ENCODE measurements at regions not wholly inside any gene's neighbourhood (a gene's known extent, or its start where the extent isn't known, plus 50 kb on each side); places are given as distances from the start of the nearest gene placed in this dataset.
"Not testable (repeated sequence)": the region's sequence is repeated elsewhere in the genome, so short reads cannot be mapped to it uniquely, and the experiment has no call there.

DNA sequence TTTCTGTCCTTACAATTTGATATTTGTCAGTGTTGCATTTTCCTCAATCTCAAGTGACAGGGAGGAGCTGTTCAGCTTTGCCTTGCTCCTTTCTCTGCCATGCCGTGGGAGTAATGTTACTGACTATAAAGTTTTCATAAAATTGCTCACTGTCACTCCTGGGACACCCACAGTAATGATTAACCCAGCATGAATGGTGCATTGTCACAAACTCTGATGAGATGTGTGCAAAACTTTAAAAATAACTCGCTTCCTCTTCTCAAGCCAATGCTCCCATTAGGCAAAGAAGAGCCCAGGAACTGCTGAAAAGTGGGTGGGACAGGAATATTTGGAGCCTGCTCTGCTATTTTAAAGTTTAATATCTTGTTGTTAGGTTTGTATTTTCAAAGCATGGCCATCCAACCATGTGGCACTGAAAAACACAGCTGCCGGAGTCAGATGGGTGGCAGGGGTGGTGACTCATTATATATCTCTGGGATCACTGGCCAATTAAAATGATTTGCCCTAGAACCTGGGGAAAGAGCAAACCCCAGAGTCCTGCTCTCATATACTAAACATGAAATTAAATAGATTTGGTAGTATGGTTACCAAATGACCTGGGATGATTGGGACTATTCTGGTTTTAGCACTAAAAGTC lies 260.1 kb downstream of the BTBD3 start:
- ChIA-PET CTCF (no interaction called here), POLR2A (no interaction called here)

DNA sequence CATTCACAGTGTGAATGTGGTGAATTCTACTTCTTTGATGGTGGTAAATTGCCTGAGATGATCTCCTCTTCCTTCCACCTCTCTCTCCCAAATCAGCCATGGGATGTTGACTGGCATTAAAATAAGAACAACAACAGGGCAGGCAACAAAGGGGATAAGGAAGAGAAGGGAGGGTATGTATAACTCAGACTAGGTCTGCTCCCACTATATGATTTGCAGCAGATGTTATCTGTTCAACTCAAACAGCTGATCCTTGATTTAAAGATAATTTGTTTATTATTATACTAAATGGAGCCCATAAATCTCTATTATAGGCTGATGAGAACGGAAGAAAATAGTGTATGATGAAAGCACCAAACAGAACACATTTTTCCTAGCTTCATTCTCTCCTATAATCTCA lies 262.0 kb downstream of the BTBD3 start:
- ChIA-PET CTCF (no interaction called here), POLR2A (no interaction called here)

DNA sequence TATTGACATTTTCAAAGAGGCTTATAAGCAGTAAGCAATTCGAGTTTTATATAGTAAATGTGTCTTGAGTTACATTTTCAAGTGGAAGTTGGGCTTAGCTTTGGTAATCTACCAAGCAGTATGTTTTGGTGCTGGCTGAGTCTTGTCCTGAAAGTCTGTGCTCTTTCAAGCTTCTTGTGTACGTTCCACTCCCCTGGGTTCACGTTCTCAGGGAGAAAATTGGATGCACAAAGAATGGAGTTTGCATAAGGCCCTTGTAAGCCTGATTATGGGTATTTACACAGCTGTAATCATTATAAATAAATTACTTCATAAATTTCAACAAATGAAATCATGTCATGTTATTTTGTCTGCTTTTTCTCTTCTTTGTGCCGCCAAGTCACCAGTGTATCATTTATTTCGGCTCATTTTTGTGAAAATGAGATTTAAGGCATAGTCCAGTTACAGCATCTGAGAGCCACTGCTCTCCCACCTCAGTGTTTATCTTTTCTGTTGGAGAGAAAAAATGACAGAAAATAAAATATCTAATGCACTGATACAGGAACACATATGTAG lies 262.5 kb downstream of the BTBD3 start:
- POLR2A ChIA-PET, result no interaction called here
- CTCF ChIA-PET, result no interaction called here

DNA sequence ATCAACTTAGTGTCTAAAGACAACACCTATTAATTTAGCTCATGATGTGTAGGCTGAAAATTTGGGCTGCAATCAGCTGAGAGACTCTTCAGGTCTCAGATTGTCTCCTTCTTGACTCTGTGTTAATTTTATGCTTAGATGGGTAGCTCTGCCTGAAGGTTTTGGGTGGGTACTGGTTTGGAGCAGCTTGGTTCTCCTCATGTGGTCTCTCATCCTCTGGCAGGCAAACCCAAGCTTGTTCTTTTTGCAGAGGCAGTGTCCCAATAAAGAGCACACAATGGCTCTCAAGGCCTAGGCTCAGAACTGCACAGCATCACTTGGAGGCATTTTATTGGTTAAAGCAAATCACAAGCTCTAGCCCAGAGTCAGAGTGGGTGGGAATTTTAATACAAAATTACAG lies 280.6 kb downstream of the BTBD3 start:
- CTCF ChIA-PET, result no interaction called here
- POLR2A ChIA-PET, result no interaction called here

DNA sequence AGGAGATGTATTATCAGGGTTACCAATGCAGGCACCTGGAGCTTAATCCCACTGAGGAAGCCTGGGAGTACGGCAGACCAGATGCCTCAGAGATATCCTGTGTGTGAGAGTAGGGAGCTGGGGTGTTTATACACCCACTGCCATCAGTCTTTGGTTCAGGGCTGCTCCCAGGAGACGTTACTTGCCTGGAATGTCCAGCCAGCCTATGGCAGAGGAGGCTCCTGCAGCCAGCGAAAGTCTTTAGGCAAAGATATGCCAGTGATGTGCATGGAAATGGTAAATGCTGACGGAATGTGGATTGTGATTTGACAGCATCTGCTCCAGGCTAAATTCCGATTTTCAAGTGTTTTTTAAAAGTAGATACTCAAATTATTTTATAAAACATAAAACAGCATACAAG lies 282.0 kb downstream of the BTBD3 start:
- CTCF ChIA-PET, result no interaction called here
- POLR2A ChIA-PET, result no interaction called here

DNA sequence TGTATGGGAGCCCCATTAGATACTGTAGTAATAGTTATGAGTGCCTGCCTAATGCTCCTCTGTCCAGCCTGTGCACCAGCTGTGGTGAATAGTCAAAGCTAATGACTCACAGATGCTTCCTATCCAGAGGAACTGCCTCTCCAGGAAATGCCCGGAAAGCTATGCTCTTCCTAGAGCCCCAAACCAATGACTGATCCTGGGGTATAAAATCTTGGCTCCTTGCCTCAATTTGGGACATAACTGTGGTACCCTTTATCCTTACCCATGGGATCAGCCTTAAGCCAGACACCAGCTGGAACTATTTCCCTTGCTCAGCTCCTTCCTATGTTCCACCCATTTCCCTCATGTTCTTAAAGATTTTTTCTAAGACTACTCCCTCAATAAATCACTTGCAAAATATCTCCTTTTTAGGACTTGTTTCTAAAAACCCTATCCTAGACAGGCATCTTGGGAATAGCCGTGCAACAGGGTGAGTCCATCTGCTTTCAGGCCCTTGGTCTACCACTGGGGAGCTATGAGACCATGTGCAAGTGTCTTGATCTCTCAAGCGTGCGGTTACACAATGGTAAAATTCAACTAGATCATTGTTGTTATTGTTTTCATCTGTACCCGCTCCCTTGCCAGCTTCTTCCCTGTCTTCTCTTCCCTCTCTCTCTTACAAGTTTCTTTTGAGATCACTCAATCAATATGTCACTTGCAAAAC lies 283.7 kb downstream of the BTBD3 start:
- POLR2A ChIA-PET, result no interaction called here
- CTCF ChIA-PET, result no interaction called here

DNA sequence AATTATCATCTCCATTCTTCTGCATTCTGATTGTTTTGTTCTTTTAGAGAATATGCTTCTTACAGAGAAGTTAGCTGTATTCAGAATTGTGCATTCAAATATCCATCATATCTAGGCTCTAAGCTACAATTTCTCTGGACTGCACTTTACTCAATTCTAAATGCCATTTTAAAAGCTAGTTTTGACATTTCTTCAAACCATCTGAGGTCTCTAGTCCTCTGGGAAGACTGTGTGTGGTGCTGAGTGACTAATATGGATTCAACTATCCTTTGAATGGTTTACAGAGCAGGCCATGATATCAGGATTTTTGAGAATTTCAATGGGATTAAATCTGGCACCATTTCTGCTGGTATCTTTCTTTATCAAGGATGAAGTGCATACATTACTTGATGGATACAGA lies 285.7 kb downstream of the BTBD3 start:
- POLR2A ChIA-PET, result no interaction called here
- CTCF ChIA-PET, result no interaction called here

DNA sequence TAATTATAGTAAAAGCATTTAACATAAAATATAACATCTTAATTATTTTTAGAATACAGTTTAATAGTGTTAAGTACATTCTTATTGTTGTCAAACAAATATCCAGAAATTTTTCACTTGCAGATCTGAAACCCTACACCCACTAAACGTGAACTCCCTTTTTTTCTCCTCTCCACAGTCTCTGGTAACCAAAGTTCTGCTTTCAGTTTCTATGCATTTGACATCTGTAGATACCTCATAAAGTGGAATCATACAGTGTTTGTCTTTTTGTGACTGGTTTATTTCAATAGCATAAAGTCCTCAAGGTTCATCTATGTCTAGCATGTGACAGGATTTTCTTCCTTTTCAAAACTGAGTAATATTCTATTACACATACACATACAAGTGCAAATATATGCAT lies 286.3 kb downstream of the BTBD3 start:
- POLR2A ChIA-PET, result no interaction called here
- CTCF ChIA-PET, result no interaction called here

DNA sequence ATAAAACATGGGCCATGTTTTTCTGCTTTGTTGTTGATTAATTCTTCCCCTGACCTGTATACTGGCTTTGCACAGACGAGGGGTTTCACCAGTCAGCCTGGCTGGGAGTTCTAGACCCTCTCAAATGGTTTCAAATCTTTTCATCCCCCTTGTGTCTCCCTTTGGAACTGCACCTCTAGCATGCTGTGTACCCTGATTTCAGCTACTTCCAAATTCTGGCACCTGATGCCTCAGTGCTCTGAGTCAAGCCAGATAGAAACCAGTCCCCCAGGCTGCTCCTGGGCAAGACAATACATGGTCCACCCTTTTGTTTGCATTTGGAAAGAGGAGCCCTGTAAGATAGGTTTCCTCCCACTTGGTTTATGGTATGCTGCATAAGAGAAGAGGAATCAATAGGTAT lies 290.2 kb downstream of the BTBD3 start:
- CTCF ChIA-PET, result no interaction called here
- POLR2A ChIA-PET, result no interaction called here

DNA sequence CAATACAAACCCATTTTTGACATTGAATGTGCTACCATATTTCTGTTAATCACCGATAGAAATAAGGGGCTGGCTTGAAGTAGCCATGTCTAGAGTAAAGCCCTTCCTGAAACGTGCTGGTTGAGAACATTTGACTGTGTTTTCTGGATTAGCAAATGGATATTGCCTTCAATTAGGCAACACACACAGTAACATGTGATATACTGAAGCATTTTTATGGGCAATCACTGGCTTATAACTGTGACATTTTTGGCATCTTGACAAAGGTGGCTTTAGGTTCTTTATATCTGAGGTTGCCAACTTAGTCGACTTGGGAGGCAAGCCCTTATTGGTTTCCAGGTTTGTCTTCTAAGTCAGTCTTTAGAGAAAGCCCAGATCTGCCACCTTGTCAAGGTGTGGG lies 292.9 kb downstream of the BTBD3 start:
- POLR2A ChIA-PET, result no interaction called here
- CTCF ChIA-PET, result no interaction called here

DNA sequence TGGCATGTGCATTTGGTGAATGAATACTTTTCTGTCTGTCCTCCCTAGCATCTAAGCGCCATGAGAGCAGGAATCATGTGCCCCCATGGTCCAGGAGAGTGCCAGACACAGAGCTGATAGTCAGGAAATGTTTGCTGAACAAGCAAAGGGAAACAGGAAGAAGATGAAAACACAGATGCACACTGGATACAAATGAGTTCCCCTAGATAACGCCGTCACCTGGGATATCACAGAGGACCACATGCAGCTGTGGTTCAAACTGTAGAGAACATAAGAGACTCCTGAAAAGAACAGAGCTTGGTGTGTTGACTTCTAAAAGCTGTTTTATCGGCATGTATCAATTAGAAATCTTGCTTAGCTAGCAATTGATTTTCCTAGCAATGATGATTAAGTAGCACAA lies 293.7 kb downstream of the BTBD3 start:
- CTCF ChIA-PET, result no interaction called here
- POLR2A ChIA-PET, result interaction anchor here (0.8 kb wide), 1 partner anchor 172 kb away, joined by 4 read pairs; no protein-coding TSS in a partner anchor

DNA sequence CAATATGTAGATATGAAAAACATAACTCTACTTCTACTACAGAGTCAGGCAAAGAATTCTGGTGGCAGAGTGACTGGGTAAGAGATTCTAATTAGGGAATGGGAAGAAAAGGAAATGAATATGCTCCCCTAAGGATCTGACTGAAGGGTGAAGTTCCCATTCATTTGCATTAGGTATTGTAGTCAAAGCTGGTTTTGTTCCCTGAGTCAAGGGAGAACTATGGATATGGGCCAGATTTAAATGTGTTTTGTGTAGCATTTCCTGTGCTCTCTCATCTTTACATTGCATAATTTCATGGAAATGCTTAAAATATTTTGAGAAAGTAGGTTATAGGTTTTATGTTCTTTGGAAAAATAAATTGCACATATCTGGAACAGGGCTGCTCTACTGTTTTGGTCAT lies 299.7 kb downstream of the BTBD3 start:
- ChIA-PET POLR2A (no interaction called here), CTCF (no interaction called here)

DNA sequence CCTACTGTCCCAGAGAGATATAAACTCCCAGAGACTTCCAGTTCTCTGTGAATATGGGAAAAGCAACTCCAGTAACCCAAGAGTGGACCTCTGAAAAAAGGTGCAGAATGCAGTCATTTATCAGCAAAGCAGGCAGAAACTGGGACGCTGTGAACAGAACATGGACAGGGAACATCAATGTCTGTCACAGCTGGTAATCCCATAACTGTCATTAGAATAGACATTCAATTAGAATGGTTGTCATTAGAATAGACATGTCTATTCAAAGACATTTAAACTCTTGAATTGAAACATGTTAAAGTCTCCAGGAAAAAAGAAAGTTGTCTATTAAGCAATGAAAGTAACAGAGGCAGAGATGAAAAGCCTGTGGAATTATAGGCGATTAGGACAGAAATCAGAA lies 302.1 kb downstream of the BTBD3 start:
- ChIA-PET CTCF (no interaction called here), POLR2A (no interaction called here)

DNA sequence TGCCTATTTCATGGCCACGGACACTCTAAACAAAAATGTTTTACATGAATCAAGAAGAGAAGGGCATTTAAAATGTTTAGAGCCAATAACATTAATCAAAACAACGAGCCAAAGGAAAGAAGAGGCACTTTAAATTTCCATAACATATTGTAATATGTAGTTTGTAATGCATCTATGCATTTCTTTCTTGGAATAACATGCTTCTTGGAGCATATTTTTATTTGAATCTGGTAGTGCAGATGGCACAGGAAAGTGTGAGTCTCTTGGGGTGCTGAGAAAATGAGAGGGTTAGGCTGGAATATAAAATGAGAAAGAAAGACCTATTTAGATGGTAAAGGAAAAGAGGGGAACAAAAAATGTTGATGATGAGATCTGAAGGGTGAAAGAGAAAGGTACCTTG lies 305.4 kb downstream of the BTBD3 start:
- CTCF ChIA-PET, result no interaction called here
- POLR2A ChIA-PET, result no interaction called here

DNA sequence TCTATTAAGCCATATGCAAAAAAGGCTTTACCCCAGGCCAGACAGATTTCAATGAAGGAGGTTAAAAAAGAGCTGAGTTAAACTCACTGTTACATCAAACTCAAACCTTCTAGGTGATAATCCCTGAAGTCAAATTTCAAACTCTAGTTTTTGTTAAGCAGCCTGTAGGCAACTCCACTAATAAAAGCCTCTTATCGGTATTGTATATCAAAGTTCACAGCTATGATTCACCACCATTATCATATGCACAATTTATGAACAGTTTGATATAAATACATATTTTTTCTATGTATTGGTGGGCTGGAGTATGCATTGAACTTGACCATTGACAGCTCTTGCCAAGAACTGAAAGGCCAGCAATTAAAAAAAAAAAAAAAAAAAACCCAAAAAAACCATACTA lies 308.2 kb downstream of the BTBD3 start:
- POLR2A ChIA-PET, result no interaction called here

DNA sequence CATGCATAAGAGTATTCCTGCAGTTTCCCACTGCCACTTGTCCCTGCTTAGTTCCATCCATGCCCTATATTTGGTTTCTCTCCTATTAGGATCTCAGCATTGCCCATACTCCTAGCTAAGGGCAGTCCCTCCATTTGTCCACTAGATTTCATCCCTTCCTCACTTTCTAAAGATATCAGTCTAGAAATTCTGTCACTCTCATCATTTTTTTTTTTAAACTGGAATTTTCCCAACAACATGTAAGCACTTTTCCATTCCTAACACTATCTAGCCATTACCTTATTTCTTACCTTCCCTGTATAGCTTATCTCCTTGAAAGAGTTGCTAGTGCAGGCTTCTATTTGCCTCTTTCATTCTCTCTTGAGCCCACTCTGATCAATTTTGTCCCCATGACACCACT lies 312.2 kb downstream of the BTBD3 start:
- POLR2A ChIA-PET, result no interaction called here
- CTCF ChIA-PET, result no interaction called here

More for the DNA sequence above, 308.2 kb downstream of the BTBD3 start:
- CTCF ChIA-PET, result no interaction called here

DNA sequence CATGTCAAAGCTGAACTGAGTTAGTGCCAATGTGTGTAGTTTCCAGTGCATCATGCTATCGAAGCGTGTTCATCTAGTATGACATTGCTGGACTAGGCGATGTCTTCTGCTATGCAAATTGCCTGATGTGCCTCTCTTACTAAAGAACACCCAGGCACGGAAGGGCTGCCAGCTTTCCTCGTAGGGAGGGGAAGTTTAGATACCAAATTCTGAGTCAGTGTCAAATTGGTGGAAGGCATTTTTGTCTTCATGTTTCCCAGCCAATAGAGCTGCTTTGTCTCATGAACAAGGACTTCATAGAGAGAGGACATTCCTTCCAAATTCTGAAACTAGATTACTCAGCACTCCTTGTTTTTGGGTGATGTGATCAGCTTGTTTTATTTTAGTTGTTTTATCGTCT lies 320.1 kb downstream of the BTBD3 start:
- ChIA-PET CTCF (no interaction called here), POLR2A (no interaction called here)

DNA sequence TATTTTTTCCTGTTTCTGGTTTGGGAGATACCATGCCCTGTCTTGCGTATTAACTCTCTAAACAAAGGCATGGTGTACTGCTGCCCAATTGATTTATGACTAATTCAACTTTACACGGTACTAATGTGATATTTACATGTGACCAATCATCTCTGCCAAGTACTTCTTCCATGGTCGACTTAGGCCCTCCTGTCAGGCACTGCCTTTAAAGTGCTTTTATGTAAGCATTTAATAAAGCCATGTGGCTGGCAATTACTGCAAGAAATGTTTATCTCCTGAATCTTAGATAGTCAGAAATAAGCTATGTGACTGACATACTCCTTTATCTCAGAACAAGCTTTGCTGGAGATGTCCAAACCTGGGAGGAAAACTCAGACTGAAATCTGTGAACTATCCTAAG lies 323.4 kb downstream of the BTBD3 start:
- POLR2A ChIA-PET, result no interaction called here
- CTCF ChIA-PET, result no interaction called here

DNA sequence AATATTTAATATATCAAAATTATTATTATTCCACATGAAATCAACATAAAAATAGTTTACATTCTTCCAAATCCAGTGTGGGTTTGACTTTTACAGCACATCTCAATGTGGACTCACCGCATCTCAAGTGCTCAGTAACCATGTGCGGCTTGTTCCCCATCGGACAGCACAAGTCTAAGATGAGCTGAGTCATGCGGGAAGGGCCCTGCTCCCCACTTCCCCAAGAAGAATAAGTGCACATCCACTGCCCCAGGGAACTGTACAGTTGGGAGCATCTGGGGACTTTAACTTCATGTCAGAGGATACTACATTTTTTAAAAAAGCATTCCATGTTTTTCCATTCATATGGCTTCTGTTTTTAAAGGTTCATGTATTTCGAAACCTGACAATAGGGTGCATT lies 325.6 kb downstream of the BTBD3 start:
- CTCF ChIA-PET, result no interaction called here

DNA sequence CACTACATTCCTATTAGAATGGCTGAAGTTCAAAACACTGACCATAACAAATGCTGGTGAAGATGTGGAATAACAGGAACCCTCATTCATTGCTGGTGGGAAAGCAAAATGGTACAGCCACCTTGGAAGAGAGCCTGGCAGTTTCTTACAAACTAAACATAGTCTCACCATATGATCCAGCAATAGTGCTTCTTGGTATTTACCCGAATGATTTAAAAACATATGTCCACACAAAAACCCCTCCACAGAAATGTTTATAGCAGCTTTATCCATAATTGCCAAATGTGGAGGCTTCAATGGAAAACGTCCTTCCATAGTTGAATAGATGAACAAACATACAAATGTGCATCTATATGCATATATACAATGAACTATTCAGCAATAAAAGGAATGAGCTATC lies 330.8 kb downstream of the BTBD3 start:
- POLR2A ChIA-PET, result no interaction called here
- CTCF ChIA-PET, result no interaction called here

More for the DNA sequence above, 325.6 kb downstream of the BTBD3 start:
- POLR2A ChIA-PET, result no interaction called here

DNA sequence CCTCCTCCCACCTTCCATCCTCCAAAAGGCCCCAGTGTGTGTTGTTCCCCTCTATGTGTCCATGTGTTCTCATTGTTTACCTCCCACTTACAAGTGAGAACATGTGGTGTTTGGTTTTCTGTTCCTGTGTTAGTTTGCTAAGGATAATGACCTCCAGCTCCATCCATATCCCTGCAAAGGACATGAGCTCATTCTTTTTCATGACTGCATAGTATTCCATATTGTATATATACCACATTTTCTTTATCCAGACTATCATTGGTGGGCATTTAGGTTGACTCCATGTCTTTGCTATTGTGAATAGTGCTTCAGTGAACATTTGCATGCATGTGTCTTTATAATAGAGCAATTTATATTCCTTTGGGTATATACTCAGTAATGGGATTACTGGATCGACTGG lies 333.0 kb downstream of the BTBD3 start:
- POLR2A ChIA-PET, CTCF ChIA-PET: not testable (repeated sequence)

DNA sequence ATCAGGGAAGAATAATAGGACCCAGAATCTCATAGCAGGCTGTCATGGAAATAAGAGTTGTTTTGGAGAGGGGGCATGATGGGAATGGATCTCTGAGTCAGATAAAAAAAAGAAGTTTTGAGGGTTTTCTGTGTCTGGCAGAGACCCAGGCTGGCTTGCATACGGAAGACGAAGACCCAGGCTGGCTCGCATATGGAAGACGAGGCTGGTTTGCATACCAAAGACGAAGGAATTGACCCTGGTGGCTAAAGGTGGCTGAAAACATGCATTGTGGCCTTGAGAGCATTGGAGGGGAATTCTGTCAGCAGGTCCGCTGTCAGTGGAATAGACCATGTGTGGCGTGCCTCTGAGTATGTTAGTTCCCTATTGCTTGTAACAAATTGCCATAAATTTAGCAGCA lies 335.1 kb downstream of the BTBD3 start:
- CTCF ChIA-PET, result no interaction called here
- POLR2A ChIA-PET, result no interaction called here

All from activated CD8-positive, alpha-beta memory T cell treated with anti-CD3 and anti-CD28 coated beads for 36 hours (primary cell).